ENCODE measurements at regions not wholly inside any gene's neighbourhood (a gene's known extent, or its start where the extent isn't known, plus 50 kb on each side); places are given as distances from the start of the nearest gene placed in this dataset.
"Not testable (repeated sequence)": the region's sequence is repeated elsewhere in the genome, so short reads cannot be mapped to it uniquely, and the experiment has no call there.

DNA sequence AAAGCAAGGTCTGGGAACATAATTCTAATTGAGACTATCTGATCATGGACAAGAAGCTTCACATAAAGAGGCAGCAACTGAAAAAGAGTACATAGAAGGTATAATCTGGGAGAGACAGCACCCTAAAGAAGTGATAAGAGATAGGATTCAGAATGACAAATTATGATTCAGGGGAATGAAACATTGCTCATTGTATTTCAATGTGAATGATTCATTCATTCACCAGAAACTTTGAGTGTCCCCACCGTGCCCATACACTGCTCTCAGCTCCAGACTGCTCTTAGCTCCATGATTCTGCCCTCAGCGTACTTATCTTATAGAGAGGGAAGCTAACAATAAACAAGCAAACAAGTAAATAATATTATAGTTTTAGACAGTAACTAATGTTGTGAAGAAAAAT is 329.3 kb upstream of the IRAK1BP1 start:
- H3K27ac ChIP-seq, result no peak overlapping the region
- TF ChIP-seq, protein P1, sequence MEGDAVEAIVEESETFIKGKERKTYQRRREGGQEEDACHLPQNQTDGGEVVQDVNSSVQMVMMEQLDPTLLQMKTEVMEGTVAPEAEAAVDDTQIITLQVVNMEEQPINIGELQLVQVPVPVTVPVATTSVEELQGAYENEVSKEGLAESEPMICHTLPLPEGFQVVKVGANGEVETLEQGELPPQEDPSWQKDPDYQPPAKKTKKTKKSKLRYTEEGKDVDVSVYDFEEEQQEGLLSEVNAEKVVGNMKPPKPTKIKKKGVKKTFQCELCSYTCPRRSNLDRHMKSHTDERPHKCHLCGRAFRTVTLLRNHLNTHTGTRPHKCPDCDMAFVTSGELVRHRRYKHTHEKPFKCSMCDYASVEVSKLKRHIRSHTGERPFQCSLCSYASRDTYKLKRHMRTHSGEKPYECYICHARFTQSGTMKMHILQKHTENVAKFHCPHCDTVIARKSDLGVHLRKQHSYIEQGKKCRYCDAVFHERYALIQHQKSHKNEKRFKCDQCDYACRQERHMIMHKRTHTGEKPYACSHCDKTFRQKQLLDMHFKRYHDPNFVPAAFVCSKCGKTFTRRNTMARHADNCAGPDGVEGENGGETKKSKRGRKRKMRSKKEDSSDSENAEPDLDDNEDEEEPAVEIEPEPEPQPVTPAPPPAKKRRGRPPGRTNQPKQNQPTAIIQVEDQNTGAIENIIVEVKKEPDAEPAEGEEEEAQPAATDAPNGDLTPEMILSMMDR (conservative IDR thresholded peaks at IDR 0.05), result no peak

DNA sequence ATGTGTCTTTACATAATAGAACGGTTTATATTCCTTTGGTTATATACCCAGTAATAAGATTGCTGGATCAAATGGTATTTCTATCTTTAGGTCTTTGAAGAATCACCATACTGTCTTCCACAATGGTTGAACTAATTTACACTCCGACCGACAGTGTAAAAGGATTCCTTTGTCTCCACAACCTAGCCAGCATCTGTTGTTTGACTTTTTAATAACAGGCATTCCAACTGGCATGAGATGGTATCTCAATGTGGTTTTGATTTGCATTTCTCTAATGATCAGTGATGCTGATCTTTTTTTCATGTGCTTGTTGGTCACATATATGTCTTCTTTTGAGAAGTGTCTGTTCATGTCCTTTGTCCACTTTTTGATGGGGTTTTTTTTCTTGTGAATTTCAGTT is 319.7 kb upstream of the IRAK1BP1 start:
- not testable (repeated sequence) for H3K27ac ChIP-seq

DNA sequence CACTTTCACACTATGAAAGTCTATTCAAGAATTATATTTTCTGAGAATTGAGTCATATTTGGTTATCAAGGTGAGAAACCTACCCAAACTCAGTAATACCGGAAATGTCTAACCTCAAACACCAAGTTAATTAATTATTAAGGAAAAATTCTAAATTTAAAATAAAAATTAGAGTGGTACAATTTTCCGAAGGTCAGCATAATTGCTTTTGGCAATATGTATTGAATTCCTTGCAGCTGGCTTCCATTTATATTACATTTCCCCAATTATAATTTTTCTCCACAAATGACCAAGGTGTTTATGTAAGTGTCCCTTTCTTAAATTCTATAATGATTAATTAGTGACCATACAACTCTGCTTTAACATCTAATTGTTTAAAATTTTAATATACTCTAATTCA is 316.0 kb upstream of the IRAK1BP1 start:
- H3K27ac ChIP-seq, result no peak overlapping the region
- TF ChIP-seq, protein P1 (conservative IDR thresholded peaks at IDR 0.05), result no peak

DNA sequence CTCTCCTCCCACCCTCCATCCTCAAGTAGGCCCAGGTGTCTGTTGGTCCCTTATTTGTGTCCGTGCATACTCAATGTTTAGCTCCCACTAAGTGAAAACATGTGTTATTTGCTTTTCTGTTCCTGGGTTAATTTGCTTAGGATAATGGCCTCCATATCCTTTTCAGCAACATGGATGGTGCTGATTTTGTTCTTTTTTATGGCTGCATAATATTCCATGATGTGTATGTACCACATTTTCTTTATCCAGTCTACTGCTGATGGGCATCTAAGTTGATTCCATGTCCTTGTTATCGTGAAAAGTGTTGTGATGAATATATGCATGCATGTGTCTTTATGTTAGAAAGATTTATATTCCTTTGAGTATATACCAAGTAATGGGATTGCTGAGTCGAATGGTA is 314.9 kb upstream of the IRAK1BP1 start:
- H3K27ac ChIP-seq, result no peak overlapping the region
- TF ChIP-seq, protein P1 (conservative IDR thresholded peaks at IDR 0.05), result no peak

DNA sequence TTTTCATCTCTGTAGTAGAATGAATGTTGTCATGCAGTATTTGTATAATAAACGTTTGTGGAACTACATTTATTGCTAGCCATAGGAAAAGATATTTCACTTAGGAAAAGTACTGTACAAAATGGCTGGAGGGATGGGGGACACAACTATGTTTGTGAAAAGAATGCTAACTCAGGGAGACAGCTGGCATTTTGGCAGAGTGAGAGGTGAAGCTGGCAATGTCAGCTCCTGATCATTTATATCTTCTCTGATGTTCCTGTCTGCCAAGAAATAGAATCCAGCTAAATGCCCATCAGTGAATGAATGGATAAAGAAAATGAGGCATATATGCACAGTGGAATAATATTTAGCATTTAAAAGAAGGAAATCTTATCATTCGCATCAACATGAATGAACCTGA is 313.0 kb upstream of the IRAK1BP1 start:
- H3K27ac ChIP-seq, result no peak overlapping the region
- TF ChIP-seq, protein P1 (conservative IDR thresholded peaks at IDR 0.05), result no peak

DNA sequence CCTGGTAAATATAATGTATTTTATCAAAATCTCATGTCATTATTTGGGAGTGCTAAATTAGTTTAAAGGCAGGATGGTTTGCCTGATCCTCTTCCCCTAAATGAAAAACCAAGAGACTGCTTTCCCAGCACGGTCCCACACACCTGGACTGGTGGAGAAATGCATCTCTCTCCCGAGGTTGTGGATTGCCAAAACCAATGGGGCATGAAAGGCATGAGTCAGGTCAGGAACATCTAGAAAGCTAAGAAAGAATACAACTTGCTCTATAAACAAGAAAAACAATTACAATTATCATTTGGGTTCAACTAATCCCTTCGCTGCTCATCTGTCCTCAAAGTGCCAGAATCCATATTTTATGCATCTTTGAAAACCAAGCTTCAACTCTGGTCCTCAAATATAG is 308.3 kb upstream of the IRAK1BP1 start:
- H3K27ac ChIP-seq, result no peak overlapping the region
- TF ChIP-seq, protein P1 (conservative IDR thresholded peaks at IDR 0.05), result no peak

DNA sequence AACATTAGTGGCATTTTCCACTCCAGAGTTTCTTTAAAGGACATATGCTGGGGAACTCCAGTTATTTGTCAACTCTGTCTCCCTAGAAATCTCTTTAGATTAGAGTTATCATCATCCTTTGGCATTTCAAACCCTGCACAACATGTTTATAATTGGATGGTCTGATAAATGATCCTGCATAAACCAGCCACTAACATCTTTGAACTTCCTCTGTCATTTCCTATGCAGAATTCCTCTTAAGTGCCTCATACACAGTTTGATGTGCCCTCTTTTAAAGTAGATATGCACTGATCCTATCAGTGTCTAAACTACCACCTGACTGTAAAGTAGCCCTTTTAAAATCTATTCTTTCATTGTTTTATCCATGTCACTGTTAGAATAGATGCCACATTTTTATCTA is 306.3 kb upstream of the IRAK1BP1 start:
- H3K27ac ChIP-seq, result no peak overlapping the region
- TF ChIP-seq, protein P1 (conservative IDR thresholded peaks at IDR 0.05), result no peak

DNA sequence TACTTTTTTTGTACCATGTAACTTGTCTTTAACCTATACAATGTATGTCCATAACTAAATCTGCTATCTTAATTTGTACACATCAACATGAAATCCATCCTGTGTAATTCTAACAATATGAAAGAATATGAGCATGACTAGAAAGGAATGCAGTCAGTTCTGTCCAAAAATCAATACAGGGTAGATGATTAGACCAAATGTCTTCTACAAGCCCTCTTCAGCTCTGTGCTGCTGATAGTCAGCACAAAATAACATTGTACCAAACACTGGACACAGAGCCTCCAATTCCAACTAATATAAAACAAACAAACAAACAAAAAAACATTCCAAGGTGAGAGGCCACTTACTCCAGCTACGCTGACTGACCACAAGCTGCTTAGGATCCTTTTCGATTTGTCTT is 301.4 kb upstream of the IRAK1BP1 start:
- TF ChIP-seq, protein P1 (conservative IDR thresholded peaks at IDR 0.05), result no peak
- no peak overlapping the region for H3K27ac ChIP-seq
